ENCODE measurements at regions not wholly inside any gene's neighbourhood (a gene's known extent, or its start where the extent isn't known, plus 50 kb on each side); places are given as distances from the start of the nearest gene placed in this dataset.

DNA sequence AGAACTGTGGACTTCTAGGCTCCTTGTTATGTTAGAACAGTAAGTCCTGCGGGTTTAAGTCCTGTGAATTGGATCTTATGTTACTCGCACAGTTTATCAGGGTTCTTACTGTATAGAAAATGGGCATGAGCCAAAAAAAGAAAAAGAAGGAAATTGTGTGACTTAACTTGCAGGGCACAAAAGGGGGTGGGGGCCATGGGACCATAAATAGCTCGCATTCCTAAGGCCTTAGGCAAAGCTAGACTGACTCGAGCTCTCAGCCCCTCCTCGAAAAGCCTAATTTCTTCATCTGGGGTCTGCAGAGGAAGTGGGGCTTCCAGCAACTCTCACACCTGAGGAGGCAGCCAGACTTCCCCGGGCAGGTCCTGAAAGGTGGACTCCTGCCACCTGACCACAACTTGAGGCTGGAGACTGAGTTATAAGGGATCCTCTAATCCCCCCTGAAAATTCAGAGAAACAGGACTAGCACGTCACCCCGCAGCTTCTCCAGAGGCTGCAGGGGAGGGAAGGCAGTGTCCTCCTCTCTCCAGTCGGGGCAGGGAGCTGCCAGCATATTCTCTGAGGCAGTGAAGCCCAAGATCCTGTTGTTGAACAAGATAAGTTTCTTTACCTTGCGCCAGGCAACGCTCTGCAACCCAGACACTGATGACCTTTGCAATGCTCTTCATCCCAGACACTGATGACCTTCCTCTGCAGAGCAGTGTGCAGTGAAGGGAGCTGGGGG is 280.5 kb downstream of the PCNX1 start:
- Mint-ChIP-seq H3K27me3 (peaks cover 7% of the 10 kb centered on the region), H3K4me1 (ENCODE audit: low read depth) (no peaks in the 10 kb centered on the region), H3K27ac (no peak overlapping the region), H3K36me3 (ENCODE audit: low read depth) (no peaks in the 10 kb centered on the region), H3K4me3 (no peak overlapping the region), H3K9me3 (no peaks in the 10 kb centered on the region)
- no peak for DNase-seq

DNA sequence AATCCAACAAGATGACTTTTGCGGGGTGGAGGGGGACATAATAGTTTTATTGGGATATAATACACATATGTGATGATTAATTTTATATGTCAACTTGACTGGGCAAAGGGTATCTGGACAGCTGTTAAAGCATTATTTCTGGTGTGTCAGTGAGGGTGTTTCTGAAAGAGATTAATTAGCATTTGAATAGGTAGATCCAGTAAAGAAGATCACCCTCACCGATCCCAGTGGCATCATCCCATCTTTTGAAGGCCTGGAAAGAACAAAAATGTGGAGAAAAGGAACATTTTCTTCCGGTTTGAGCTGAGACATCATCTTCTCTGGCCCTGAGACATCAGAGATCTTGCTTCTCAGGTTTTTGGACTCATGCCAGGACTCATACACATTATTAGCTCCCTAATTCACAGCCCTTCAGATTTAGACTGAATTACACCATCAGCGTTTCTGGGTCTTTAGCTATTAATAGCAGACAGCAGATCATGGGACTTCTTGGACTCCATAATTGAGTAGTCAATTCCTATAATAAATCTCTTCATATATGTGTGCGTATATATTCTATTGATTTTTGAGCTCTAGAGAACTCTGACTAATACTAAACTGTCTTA is 283.6 kb downstream of the PCNX1 start:
- H3K4me1 Mint-ChIP-seq (ENCODE audit: low read depth): peaks cover 3% of the 10 kb centered on the region
- H3K9me3 Mint-ChIP-seq: no peaks in the 10 kb centered on the region
- H3K4me3 Mint-ChIP-seq: no peak overlapping the region
- no peaks in the 10 kb centered on the region for H3K36me3 Mint-ChIP-seq (ENCODE audit: low read depth)
- no peak for DNase-seq
- no peak overlapping the region for H3K27ac Mint-ChIP-seq
- peaks cover 7% of the 10 kb centered on the region for H3K27me3 Mint-ChIP-seq

- peaks cover 3% of the 10 kb centered on the region for H3K4me1 Mint-ChIP-seq (ENCODE audit: low read depth)
- no peak overlapping the region for H3K27ac Mint-ChIP-seq
- H3K27me3 Mint-ChIP-seq: peaks cover 4% of the 10 kb centered on the region
- no peaks in the 10 kb centered on the region for H3K36me3 Mint-ChIP-seq (ENCODE audit: low read depth)
- DNase-seq: no peak
- H3K9me3 Mint-ChIP-seq: no peaks in the 10 kb centered on the region
- H3K4me3 Mint-ChIP-seq: no peak overlapping the region
Observed at GRCh38 chr14:71193663-71194062, 286.4 kb downstream of the PCNX1 start.

DNA sequence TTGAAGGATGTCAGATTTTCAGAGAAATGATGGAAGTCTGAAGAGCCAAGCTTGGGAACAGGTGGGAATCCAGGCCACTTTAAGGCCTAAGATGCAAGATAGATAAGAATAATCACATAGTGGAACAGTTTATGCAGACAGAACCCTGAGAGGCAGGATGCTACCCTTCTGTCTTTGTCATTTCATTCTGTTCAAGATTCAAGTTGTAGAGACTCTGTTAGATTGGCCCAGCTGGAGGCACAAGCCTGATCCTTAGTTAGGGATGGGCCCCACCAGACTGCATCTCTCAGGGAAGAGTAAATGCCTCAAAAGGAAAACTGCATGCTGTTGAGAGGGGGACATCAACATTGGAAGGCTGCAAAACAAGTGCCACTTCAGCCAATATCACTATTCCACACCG is 287.0 kb downstream of the PCNX1 start:
- Mint-ChIP-seq H3K9me3 (no peaks in the 10 kb centered on the region), H3K27me3 (peaks cover 4% of the 10 kb centered on the region), H3K4me3 (no peak overlapping the region), H3K4me1 (ENCODE audit: low read depth) (peaks cover 3% of the 10 kb centered on the region), H3K36me3 (ENCODE audit: low read depth) (no peaks in the 10 kb centered on the region), H3K27ac (no peak overlapping the region)
- no peak for DNase-seq

DNA sequence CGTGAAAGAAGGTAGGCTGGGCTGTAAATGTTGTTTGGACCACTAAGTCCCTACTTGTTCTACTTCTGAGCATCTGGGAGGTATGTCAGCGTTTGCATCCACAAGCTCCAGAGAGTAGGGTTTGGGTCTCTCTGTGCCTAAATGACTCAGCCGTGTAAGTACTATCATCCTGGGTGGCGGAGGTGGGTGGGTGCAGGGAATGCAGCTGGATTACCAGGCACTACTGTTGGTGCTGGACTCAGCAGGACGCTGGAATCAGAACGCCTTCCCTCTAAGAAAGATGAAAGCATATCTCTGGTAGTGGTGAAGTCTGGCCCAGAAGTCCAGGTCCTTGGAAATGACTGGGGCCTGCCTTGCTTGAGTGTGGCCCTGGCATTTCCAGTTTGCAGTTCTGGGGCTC is 289.7 kb downstream of the PCNX1 start:
- H3K4me1 Mint-ChIP-seq (ENCODE audit: low read depth): peaks cover 3% of the 10 kb centered on the region
- no peak for DNase-seq

DNA sequence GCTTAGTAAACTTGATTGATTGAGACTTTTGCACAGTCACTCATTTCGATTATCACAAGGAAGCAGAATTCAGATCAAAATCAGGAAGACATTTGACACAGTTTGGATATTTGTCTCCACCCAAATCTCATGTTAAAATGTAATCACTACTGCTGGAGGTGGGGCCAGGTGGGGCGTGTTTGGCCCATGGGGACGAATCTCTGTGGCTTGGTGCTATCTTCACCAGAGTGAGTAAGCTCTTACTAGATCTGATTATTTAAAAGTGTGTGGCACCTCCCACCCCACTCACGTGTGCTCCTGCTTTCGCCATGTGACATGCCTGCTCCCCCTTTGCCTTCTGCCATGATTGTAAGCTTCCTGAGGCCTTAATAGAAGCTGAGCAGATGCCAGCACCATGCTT is 291.4 kb downstream of the PCNX1 start:
- Mint-ChIP-seq H3K4me1 (ENCODE audit: low read depth) (peaks cover 3% of the 10 kb centered on the region), H3K9me3 (no peaks in the 10 kb centered on the region), H3K36me3 (ENCODE audit: low read depth) (no peaks in the 10 kb centered on the region), H3K4me3 (no peak overlapping the region), H3K27ac (no peak overlapping the region), H3K27me3 (no peaks in the 10 kb centered on the region)
- DNase-seq: no peak

More for the DNA sequence above, 289.7 kb downstream of the PCNX1 start:
- H3K9me3 Mint-ChIP-seq: no peaks in the 10 kb centered on the region
- no peak overlapping the region for H3K4me3 Mint-ChIP-seq
- no peaks in the 10 kb centered on the region for H3K27me3 Mint-ChIP-seq
- no peaks in the 10 kb centered on the region for H3K36me3 Mint-ChIP-seq (ENCODE audit: low read depth)
- no peak overlapping the region for H3K27ac Mint-ChIP-seq

DNA sequence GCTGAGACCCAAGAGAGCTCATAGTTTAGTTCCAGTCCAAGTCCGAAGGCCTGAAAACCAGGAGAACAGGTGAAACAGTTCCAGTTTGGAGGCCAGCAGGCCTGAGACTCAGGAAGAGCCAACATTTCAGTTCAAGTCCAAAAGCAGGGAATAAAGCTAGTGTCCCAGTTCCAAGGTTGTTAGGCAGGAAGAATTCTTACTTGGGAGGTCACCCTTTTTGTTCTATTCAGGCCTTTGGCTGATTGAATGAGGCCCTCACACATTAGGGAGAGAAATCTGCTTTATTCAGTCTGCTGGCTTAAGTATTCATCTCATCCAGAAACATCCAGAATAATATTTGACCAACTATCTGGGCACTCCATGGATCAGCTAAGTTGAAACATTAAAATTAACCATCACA is 294.6 kb downstream of the PCNX1 start:
- H3K36me3 Mint-ChIP-seq (ENCODE audit: low read depth): no peaks in the 10 kb centered on the region
- peaks cover 3% of the 10 kb centered on the region for H3K4me1 Mint-ChIP-seq (ENCODE audit: low read depth)
- no peaks in the 10 kb centered on the region for H3K27me3 Mint-ChIP-seq
- no peak for DNase-seq
- no peak overlapping the region for H3K4me3 Mint-ChIP-seq
- peaks cover 4% of the 10 kb centered on the region for H3K9me3 Mint-ChIP-seq
- H3K27ac Mint-ChIP-seq: no peak overlapping the region

GRCh38 chr14:71202881-71203280 is 295.6 kb downstream of the PCNX1 start:
- peaks cover 7% of the 10 kb centered on the region for H3K9me3 Mint-ChIP-seq
- no peaks in the 10 kb centered on the region for H3K27me3 Mint-ChIP-seq
- DNase-seq: no peak
- no peak overlapping the region for H3K27ac Mint-ChIP-seq
- no peak overlapping the region for H3K4me3 Mint-ChIP-seq
- H3K36me3 Mint-ChIP-seq (ENCODE audit: low read depth): no peaks in the 10 kb centered on the region
- H3K4me1 Mint-ChIP-seq (ENCODE audit: low read depth): peaks cover 3% of the 10 kb centered on the region

DNA sequence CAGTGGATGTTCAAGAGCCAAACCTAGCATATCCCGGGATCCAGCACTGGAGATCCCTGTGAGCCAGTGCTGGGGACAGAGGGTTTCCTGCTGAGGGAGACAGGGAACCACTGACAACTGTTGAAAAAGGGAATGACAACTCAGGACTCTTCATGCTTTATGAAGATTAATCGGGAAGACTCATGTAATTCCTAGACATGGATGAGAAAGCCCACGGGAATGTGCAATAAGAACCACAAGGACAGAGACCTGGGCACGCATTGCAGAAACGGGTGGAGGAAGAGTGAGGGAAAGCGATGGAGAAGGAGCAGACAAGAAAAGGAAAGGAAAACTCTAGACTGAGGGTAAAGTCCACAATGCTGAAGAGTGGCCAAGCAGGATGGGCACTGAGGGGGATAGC is 296.0 kb downstream of the PCNX1 start:
- H3K4me3 Mint-ChIP-seq: no peak overlapping the region
- H3K4me1 Mint-ChIP-seq (ENCODE audit: low read depth): peaks cover 3% of the 10 kb centered on the region

GRCh38 chr14:71204231-71204630 is 297.0 kb downstream of the PCNX1 start:
- Mint-ChIP-seq H3K4me3 (no peak overlapping the region), H3K9me3 (peaks cover 7% of the 10 kb centered on the region), H3K4me1 (ENCODE audit: low read depth) (peaks cover 3% of the 10 kb centered on the region), H3K27me3 (no peaks in the 10 kb centered on the region), H3K27ac (no peak overlapping the region), H3K36me3 (ENCODE audit: low read depth) (no peaks in the 10 kb centered on the region)
- no peak for DNase-seq

More for the DNA sequence above, 296.0 kb downstream of the PCNX1 start:
- DNase-seq: no peak
- peaks cover 7% of the 10 kb centered on the region for H3K9me3 Mint-ChIP-seq
- H3K27me3 Mint-ChIP-seq: no peaks in the 10 kb centered on the region
- H3K27ac Mint-ChIP-seq: no peak overlapping the region
- H3K36me3 Mint-ChIP-seq (ENCODE audit: low read depth): no peaks in the 10 kb centered on the region

DNA sequence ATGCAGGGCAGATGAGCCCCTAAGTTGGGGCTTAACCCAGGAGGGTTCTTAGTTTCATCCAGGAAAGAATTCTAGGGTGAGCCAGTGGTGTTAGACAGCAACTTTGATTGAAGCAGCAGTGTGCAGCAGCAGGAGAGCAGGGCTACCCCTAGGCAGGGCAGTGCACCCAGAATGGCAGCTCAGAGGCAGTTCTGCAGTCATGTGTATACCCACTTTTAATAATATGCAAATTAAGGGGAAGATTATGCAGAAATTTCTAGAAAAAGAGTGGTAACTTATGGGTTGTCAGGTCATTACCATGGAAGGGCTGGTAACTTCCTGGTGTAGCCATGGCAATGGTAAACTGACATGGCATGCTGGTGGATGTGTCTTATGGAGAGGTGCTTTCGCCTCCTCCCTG is 297.5 kb downstream of the PCNX1 start:
- no peak for DNase-seq
- peaks cover 3% of the 10 kb centered on the region for H3K4me1 Mint-ChIP-seq (ENCODE audit: low read depth)
- H3K27ac Mint-ChIP-seq: no peak overlapping the region
- peaks cover 7% of the 10 kb centered on the region for H3K9me3 Mint-ChIP-seq
- no peaks in the 10 kb centered on the region for H3K36me3 Mint-ChIP-seq (ENCODE audit: low read depth)
- H3K27me3 Mint-ChIP-seq: no peaks in the 10 kb centered on the region
- H3K4me3 Mint-ChIP-seq: no peak overlapping the region

GRCh38 chr14:71206123-71206522 is 298.9 kb downstream of the PCNX1 start:
- H3K27me3 Mint-ChIP-seq: no peaks in the 10 kb centered on the region
- H3K36me3 Mint-ChIP-seq (ENCODE audit: low read depth): no peaks in the 10 kb centered on the region
- H3K4me1 Mint-ChIP-seq (ENCODE audit: low read depth): peaks cover 3% of the 10 kb centered on the region
- H3K27ac Mint-ChIP-seq: no peak overlapping the region
- DNase-seq: no peak
- H3K4me3 Mint-ChIP-seq: no peak overlapping the region
- peaks cover 7% of the 10 kb centered on the region for H3K9me3 Mint-ChIP-seq

- DNase-seq: no peak
Observed at GRCh38 chr14:71206766-71207371, 299.6 kb downstream of the PCNX1 start.

DNA sequence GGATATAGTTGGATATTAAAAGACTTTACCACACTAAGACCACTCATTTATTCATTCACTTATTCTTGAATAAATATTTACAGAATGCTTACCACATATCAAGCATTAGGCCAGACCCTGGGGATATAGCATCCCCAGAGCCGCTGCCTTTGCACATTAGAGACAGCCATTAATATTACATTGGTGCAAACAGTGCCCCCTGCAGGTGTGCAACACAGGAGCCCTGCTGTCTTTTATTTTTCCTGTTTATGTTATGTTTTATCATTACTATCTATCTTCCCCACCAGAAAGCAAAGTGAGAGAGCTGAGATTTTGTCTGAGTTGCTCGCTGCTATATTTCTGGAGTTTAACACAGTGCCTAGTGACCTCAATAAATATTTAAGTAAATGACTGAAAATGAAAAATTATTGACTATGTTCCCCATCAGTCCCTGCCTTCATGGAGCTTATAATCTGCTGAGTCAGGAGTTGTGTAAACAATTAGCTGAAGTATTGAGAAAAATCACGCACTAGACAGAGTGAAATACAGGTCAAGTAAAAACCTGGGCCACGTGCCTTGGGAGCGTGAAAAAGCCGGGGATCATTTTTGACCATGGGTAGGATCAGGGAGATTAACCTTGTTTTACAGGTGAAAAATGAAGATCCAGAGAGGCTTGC is 301.6 kb downstream of the PCNX1 start:
- peaks cover 11% of the 10 kb centered on the region for H3K4me1 Mint-ChIP-seq (ENCODE audit: low read depth)
- no peaks in the 10 kb centered on the region for H3K36me3 Mint-ChIP-seq (ENCODE audit: low read depth)
- DNase-seq: no peak
- peaks cover 7% of the 10 kb centered on the region for H3K9me3 Mint-ChIP-seq
- no peak overlapping the region for H3K27ac Mint-ChIP-seq
- no peaks in the 10 kb centered on the region for H3K27me3 Mint-ChIP-seq
- H3K4me3 Mint-ChIP-seq: no peak overlapping the region

More at GRCh38 chr14:71206766-71207371, 299.6 kb downstream of the PCNX1 start:
- no peak overlapping the region for H3K4me3 Mint-ChIP-seq
- H3K27me3 Mint-ChIP-seq: no peaks in the 10 kb centered on the region
- H3K27ac Mint-ChIP-seq: no peak overlapping the region
- no peaks in the 10 kb centered on the region for H3K36me3 Mint-ChIP-seq (ENCODE audit: low read depth)
- H3K9me3 Mint-ChIP-seq: peaks cover 7% of the 10 kb centered on the region
- H3K4me1 Mint-ChIP-seq (ENCODE audit: low read depth): peaks cover 3% of the 10 kb centered on the region

DNA sequence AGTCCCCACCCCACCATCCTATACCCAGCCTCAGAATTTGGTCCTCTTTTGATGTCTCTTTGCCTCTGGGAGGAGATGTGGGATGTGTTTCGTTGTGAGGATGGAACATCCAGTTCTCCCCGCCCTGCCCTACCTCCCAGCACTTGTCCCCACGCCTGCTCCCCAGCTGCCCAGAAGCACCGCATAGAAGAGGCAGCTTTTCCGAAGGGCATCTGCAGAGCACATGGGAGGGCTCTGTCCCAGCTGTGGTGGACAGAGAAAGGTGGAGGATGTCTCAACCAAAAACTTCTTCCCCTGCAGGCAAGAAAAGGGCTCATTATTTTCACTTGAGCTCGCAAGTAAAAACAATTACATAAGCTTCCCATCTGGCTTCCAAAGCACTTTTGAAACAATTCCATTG is 302.6 kb downstream of the PCNX1 start:
- DNase-seq: no peak
- Mint-ChIP-seq H3K27ac (no peak overlapping the region), H3K4me3 (no peak overlapping the region), H3K9me3 (peaks cover 7% of the 10 kb centered on the region), H3K36me3 (ENCODE audit: low read depth) (no peaks in the 10 kb centered on the region), H3K27me3 (no peaks in the 10 kb centered on the region), H3K4me1 (ENCODE audit: low read depth) (peaks cover 11% of the 10 kb centered on the region)

Data from activated T-cell treated with anti-CD3 and anti-CD28 coated beads, Interleukin-2, amount 50 U/mL, for 24 hours (primary cell).